ENCODE measurements at regions not wholly inside any gene's neighbourhood (a gene's known extent, or its start where the extent isn't known, plus 50 kb on each side); places are given as distances from the start of the nearest gene placed in this dataset.

- no peaks in the 10 kb centered on the region for H3K27me3 ChIP-seq (replicated peaks; ENCODE audit: control insufficient read depth, insufficient read depth, low read length)
- H3K36me3 ChIP-seq (ENCODE audit: control insufficient read depth, insufficient read depth, low read length): no peaks in the 10 kb centered on the region
- DNase-seq (ENCODE audit: extremely low read depth, insufficient read length): no peak
- TF ChIP-seq CTCF (IDR thresholded peaks at IDR 0.05; ENCODE audit: insufficient read depth, low read length, poor library complexity, severe bottlenecking): no peak
- H3K4me3 ChIP-seq (replicated peaks; ENCODE audit: low read depth, low read length): no peak overlapping the region
These were observed 734.9 kb downstream of the NUP35 start for GRCh38 chr2:183859129-183859528.

GRCh38 chr2:183866666-183867065 lies 731.7 kb upstream of the ZNF804A start:
- H3K36me3 ChIP-seq (ENCODE audit: control insufficient read depth, insufficient read depth, low read length): no peaks in the 10 kb centered on the region
- no peak for DNase-seq (ENCODE audit: extremely low read depth, insufficient read length)
- H3K27me3 ChIP-seq (replicated peaks; ENCODE audit: control insufficient read depth, insufficient read depth, low read length): no peaks in the 10 kb centered on the region
- no peak overlapping the region for H3K4me3 ChIP-seq (replicated peaks; ENCODE audit: low read depth, low read length)
- TF ChIP-seq CTCF (IDR thresholded peaks at IDR 0.05; ENCODE audit: insufficient read depth, low read length, poor library complexity, severe bottlenecking): no peak

- Histone ChIP-seq H3K4me3 (replicated peaks; ENCODE audit: low read depth, low read length) (no peak overlapping the region), H3K36me3 (ENCODE audit: control insufficient read depth, insufficient read depth, low read length) (no peaks in the 10 kb centered on the region), H3K27me3 (replicated peaks; ENCODE audit: control insufficient read depth, insufficient read depth, low read length) (no peaks in the 10 kb centered on the region)
- DNase-seq (ENCODE audit: extremely low read depth, insufficient read length): no peak
- TF ChIP-seq CTCF (IDR thresholded peaks at IDR 0.05; ENCODE audit: insufficient read depth, low read length, poor library complexity, severe bottlenecking): no peak
These were observed 731.1 kb upstream of the ZNF804A start for GRCh38 chr2:183867206-183867605.

GRCh38 chr2:183868153-183868552 lies 730.2 kb upstream of the ZNF804A start:
- H3K4me3 ChIP-seq (replicated peaks; ENCODE audit: low read depth, low read length): no peak overlapping the region
- no peaks in the 10 kb centered on the region for H3K27me3 ChIP-seq (replicated peaks; ENCODE audit: control insufficient read depth, insufficient read depth, low read length)
- DNase-seq (ENCODE audit: extremely low read depth, insufficient read length): no peak
- no peak for TF ChIP-seq CTCF (IDR thresholded peaks at IDR 0.05; ENCODE audit: insufficient read depth, low read length, poor library complexity, severe bottlenecking)
- H3K36me3 ChIP-seq (ENCODE audit: control insufficient read depth, insufficient read depth, low read length): no peaks in the 10 kb centered on the region

- Histone ChIP-seq H3K4me3 (replicated peaks; ENCODE audit: low read depth, low read length) (no peak overlapping the region), H3K36me3 (ENCODE audit: control insufficient read depth, insufficient read depth, low read length) (no peaks in the 10 kb centered on the region), H3K27me3 (replicated peaks; ENCODE audit: control insufficient read depth, insufficient read depth, low read length) (no peaks in the 10 kb centered on the region)
- TF ChIP-seq CTCF (IDR thresholded peaks at IDR 0.05; ENCODE audit: insufficient read depth, low read length, poor library complexity, severe bottlenecking): no peak
- DNase-seq (ENCODE audit: extremely low read depth, insufficient read length): no peak
These were observed 729.6 kb upstream of the ZNF804A start for GRCh38 chr2:183868707-183869106.

GRCh38 chr2:183872131-183872530 lies 726.2 kb upstream of the ZNF804A start:
- Histone ChIP-seq H3K4me3 (replicated peaks; ENCODE audit: low read depth, low read length) (no peak overlapping the region), H3K27me3 (replicated peaks; ENCODE audit: control insufficient read depth, insufficient read depth, low read length) (no peaks in the 10 kb centered on the region), H3K36me3 (ENCODE audit: control insufficient read depth, insufficient read depth, low read length) (no peaks in the 10 kb centered on the region)
- DNase-seq (ENCODE audit: extremely low read depth, insufficient read length): no peak
- TF ChIP-seq CTCF (IDR thresholded peaks at IDR 0.05; ENCODE audit: insufficient read depth, low read length, poor library complexity, severe bottlenecking): no peak

All from GM06990 (cell line).